GM11168 (cell line): ENCODE measurements at regions not wholly inside any gene's neighbourhood (a gene's known extent, or its start where the extent isn't known, plus 50 kb on each side); places are given as distances from the start of the nearest gene placed in this dataset.

Experiments used
- in situ Hi-C: fragments of 300-500 bp; cut with MboI; formaldehyde crosslinking; loops from one replicate; pipeline ENCODE4 v1.12.0; 2022; ENCODE audit warnings: low sequenced_read_pairs; ENCODE audit not compliant: unreplicated experiment

DNA sequence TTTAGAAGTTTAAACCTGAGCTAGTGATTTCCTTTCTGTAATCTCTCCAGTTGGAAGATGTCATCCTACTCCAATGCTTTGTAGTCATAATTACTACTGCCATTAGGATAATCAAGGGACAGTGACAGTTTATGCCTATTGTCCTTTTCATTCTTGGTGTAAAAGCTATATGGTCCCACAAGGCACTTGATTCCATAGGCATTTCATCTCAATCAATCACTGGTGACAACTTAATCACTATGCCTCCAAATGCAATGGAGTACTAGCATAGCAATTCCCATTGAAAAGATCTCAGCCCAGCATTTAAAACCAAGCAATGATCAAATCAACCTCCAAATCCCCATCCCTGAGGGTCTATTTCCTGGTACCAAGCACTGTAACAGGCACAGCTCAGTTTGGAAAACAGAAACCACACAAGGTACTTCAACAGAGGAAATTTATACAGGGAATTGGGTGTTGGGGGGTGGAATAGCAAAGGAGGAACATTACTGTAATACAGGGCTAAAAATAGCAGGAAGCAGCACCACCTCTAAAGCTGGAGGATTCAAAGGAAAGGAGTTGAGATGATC, 51.0 kb downstream of the FHIP2A start:
- in situ Hi-C loops, result no loop called here

GRCh38 chr10:114874827-114875411, 53.3 kb downstream of the FHIP2A start:
- in situ Hi-C loops, result loop anchor here (25.0 kb wide), 1 partner anchor 237 kb away; no protein-coding TSS in a partner anchor

GRCh38 chr10:114875590-114876081, 54.1 kb downstream of the FHIP2A start:
- in situ Hi-C loops, result loop anchor here (25.0 kb wide), 1 partner anchor 237 kb away; no protein-coding TSS in a partner anchor

DNA sequence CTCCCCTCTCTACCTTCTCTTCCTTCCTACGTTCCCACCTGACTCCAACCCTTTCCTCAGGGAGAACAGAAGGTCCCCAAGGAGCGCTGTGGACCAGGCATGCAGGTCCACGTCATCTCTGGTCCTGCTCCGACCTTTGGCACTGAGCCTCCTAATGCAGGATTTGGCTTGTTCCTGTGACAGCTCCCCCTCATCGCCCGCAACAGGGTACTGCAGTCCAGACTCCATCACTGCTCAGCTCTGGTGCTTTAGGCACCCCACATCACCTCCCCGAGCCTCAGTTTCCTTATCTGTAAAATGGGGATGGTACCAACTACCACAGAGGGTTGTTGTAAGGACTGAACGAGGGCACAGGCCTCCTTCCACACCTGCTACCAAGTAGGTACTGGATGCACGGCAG, 54.6 kb downstream of the FHIP2A start:
- in situ Hi-C loops, result loop anchor here (25.0 kb wide), 1 partner anchor 236 kb away; no protein-coding TSS in a partner anchor

DNA sequence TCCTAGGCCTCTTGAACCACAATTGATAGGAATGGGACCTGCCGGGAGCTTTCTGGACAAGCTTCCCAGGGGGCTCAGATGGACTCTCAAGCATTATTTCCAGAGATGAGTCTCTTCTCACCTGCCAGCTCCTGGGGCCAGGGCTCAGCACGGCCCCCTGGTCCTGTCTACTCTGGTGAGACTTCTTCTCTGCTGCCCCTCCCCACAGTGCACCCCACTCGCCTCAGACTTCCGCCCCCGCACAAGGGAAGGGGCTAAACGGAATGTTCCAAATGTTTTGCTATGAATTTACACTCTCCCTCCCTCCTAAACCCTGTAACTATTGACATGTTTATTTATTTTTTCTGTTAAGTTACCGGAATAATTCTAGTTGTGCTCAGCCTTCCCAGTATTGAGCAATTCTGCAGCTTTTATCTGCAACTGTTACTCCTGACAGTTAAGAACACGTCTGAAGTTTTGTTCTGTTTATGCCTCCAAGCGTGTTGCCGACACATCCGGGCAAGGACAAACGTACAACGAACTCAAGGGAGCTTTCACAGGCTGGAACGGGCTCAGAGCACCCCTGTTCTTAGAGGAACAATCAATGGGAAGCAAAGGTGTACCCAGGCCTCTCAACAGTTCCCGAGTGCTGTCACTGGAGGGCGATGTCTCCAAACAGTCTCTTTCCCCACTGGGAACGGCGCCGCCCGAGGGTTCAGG, 55.2 kb downstream of the FHIP2A start:
- in situ Hi-C loops, result loop anchor here (25.0 kb wide), 1 partner anchor 236 kb away; no protein-coding TSS in a partner anchor

- in situ Hi-C loops, result loop anchor here (25.0 kb wide), 1 partner anchor 235 kb away; no protein-coding TSS in a partner anchor
Observed at GRCh38 chr10:114877301-114877644, 55.7 kb downstream of the FHIP2A start.

GRCh38 chr10:114879093-114879492, 57.5 kb downstream of the FHIP2A start:
- in situ Hi-C loops, result loop anchor here (25.0 kb wide), 1 partner anchor 233 kb away; no protein-coding TSS in a partner anchor

DNA sequence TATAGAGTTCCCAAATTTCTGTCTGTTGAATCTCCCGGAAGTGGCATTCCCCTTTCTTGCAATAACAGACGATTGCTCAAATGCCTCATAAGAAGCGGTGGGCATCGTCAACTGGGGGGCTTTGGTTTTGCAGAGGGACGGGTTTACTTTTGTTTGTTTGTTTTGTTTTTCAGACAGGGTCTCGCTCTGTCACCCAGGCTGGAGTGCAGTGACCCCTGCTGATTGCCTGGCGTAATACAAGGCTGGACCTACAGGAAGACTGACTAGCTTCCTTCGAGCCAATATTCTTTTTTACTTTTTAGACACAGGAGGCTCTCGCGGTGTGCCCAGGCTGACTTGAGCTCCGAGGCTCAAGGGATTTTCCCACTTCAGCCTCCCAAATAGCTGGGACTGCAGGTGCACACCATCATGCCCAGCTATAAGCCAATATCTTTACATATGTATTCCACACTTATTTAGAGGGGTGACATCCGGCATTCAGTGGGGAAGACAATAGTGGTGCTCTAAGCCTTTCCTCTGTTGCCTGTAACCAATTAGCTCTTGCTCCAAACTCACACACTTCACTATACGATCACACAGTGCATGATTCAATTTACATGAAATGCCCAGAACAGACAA, 58.1 kb downstream of the FHIP2A start:
- in situ Hi-C loops, result loop anchor here (25.0 kb wide), 1 partner anchor 233 kb away; no protein-coding TSS in a partner anchor

- in situ Hi-C loops, result loop anchor here (25.0 kb wide), 1 partner anchor 231 kb away; no protein-coding TSS in a partner anchor
Observed at GRCh38 chr10:114881417-114881816, 56.6 kb upstream of the TRUB1 start.

DNA sequence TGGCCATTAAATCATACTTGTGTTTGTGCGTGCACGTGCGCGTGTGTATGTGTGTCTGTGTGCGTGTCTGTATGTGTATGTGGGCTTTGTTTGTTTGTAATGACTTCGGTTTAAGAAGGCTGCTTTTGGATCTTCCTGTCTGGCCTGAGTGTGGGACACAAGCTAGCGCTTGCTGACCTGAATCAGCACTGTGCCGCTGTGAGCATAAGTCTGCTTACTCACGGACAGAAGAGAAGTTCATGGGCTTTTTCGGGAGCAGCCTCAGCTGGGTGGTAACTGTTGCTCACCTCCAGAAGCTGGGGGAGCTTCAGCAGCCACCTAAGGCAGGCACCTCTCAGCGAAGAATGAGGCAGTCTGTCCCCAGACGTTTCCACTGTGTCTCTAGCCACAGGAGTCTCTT, 56.1 kb upstream of the TRUB1 start:
- in situ Hi-C loops, result loop anchor here (25.0 kb wide), 1 partner anchor 230 kb away; no protein-coding TSS in a partner anchor

DNA sequence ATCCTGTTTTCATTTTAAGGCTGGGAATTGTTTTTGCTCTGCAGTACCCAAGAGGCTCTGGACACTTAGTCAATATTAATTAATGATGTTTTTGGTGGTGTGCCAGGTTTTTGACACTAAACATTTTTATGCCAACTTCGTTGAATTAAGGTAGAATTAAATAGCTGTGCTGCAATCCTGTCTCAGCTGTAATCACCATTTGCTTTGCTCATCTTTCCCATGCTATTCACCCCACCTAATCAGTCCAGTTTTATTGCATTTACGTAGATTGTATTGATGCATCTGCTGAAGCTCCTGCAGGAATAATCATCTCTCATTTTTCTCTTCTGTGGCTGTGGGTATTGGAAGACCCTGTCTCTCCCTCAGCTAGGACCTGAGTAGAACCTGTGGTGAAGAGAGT, 52.6 kb upstream of the TRUB1 start:
- in situ Hi-C loops, result loop anchor here (25.0 kb wide), 1 partner anchor 227 kb away; no protein-coding TSS in a partner anchor
